ENCODE measurements at regions not wholly inside any gene's neighbourhood (a gene's known extent, or its start where the extent isn't known, plus 50 kb on each side); places are given as distances from the start of the nearest gene placed in this dataset.
"Not testable (repeated sequence)": the region's sequence is repeated elsewhere in the genome, so short reads cannot be mapped to it uniquely, and the experiment has no call there.

DNA sequence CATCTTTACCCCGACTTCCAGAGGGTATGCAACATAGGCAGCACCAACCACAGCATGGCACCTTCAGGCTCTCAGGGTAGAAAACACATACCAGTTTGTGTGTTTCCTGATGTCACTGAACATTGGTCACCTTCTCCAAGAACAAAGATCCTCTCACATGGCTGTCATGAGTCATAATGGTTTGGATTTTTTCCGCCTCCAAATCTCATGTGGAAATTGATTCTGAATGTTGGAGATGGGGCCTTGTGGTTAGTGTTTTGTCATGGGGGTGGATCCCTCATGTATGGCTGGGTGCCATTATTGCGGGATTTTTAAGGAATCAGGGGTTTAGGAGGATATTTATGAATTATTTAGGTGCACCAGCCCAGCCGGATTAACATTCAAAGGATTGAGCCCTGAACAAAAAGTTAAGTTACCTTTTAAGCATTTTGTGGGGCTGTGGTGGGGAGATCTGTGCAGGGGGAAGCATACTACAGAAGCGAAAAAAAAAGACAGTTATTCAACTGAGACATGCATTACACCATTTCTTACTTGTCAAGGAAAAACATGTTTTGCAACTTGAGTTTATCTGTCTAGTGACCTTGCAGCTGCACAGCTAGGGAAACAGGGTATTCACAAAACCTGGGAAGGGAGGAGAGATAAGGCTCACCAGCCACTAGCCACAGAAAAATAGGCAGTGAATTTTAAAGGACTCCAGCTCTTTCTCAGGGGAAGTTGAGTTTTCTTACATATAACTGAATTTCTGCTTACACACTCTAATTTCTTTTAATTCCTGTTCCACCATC is 774.1 kb upstream of the AUTS2 start:
- no peak overlapping the region for H3K27ac ChIP-seq
- TF ChIP-seq ZFX (IDR thresholded peaks at IDR 0.05) = no peak
- TF ChIP-seq, protein P1, sequence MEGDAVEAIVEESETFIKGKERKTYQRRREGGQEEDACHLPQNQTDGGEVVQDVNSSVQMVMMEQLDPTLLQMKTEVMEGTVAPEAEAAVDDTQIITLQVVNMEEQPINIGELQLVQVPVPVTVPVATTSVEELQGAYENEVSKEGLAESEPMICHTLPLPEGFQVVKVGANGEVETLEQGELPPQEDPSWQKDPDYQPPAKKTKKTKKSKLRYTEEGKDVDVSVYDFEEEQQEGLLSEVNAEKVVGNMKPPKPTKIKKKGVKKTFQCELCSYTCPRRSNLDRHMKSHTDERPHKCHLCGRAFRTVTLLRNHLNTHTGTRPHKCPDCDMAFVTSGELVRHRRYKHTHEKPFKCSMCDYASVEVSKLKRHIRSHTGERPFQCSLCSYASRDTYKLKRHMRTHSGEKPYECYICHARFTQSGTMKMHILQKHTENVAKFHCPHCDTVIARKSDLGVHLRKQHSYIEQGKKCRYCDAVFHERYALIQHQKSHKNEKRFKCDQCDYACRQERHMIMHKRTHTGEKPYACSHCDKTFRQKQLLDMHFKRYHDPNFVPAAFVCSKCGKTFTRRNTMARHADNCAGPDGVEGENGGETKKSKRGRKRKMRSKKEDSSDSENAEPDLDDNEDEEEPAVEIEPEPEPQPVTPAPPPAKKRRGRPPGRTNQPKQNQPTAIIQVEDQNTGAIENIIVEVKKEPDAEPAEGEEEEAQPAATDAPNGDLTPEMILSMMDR (conservative IDR thresholded peaks at IDR 0.05) = no peak

DNA sequence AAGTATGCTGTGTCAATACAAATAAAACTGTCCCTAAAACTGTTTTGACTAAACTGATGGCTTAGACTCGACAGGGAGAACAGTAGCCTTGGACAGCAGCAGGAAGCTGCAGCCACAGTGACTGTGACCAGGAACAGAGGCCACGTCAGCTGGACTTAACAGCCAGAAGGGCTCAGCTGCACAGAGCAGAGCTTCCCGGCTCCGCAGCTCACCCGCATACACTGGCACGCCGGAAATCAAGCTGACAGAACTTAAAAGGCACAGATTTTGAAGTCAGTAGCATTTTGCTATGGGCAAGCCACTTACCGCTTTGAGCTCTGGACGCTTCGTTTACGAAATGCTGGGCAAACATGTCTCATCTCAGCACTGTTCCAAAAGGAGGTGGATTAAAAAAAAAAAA is 769.7 kb upstream of the AUTS2 start:
- TF ChIP-seq ZFX (IDR thresholded peaks at IDR 0.05) = no peak
- TF ChIP-seq, protein P1 (conservative IDR thresholded peaks at IDR 0.05) = no peak
- no peak overlapping the region for H3K27ac ChIP-seq

DNA sequence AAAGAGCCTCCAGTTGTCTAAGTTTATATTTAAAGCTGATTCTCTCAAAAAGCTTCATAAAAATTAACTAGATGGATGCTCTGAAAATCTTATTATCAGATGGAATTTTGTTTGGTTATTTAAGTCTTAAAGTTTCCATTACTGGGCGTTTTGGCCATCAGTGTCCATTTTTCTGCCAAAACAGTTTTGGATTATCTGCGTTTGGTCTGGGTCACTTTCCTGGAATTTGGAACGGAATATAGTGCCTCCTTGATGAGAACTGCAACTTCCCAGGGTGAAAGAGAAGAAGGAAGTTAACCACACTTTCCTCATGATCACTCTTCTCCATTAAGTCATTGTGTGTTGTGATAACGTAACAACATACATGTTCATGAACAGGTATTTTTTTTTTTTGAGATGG is 764.9 kb upstream of the AUTS2 start:
- H3K27ac ChIP-seq = no peak overlapping the region
- TF ChIP-seq, protein P1 (conservative IDR thresholded peaks at IDR 0.05) = no peak
- no peak for TF ChIP-seq ZFX (IDR thresholded peaks at IDR 0.05)

DNA sequence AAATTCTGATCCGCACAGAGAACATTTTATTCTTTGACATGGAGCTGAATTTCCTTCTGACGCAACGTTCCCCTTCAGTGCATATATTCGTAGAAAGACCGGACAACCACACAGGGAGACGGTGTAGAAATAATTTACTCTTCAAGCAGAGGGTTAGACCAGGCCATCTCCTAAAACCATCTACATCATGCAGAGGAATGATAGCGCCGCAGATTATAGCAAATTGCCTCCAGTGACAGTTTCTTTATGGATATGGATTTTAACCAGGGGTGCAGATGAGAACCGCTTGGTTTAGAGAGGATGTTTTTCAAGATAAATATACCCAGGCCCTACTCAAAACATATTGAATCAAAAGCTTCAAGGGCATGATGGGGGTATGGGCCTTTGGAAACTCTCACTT is 759.3 kb upstream of the AUTS2 start:
- TF ChIP-seq ZFX (IDR thresholded peaks at IDR 0.05) = no peak
- TF ChIP-seq, protein P1 (conservative IDR thresholded peaks at IDR 0.05) = no peak

DNA sequence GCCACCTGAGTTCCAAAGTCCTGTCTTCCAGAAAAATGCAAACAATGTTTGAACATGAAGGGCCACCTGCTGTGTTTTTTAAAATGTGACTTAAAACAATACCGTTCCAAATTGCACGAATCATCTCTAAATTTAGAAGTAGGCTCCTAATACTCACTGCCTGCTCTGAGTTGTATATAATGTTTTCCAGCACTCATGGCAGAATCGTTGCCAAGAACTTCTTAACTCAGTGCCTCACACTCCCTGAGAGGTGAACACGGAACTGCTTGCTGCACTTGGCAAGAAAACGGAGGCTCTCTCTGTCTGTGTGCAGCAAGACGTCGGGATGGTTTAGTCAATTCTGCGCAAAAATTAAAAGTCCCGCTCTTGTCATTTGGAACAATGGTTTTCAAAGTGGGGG is 757.3 kb upstream of the AUTS2 start:
- no peak overlapping the region for H3K27ac ChIP-seq
- TF ChIP-seq, protein P1 (conservative IDR thresholded peaks at IDR 0.05) = no peak
- TF ChIP-seq ZFX (IDR thresholded peaks at IDR 0.05) = no peak

More for the DNA sequence above, 759.3 kb upstream of the AUTS2 start:
- H3K27ac ChIP-seq = no peak overlapping the region

DNA sequence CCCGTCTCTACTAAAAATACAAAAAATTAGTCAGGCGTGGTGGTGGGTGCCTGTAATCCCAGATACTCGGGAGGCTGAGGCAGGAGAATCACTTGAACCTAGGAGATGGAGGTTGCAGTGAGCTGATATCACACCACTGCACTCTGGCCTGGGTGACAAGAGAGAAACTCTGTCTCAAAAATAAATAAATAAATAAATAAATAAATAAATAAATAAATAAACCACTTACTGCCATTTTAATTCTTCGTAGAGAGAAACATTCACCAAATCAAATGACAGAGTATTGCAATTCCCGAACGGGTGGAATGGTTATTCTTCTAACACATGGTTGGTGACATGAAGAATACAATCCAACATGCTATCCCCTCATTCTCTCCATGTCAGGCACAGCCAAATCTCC is 754.3 kb upstream of the AUTS2 start:
- not testable (repeated sequence) for H3K27ac ChIP-seq

DNA sequence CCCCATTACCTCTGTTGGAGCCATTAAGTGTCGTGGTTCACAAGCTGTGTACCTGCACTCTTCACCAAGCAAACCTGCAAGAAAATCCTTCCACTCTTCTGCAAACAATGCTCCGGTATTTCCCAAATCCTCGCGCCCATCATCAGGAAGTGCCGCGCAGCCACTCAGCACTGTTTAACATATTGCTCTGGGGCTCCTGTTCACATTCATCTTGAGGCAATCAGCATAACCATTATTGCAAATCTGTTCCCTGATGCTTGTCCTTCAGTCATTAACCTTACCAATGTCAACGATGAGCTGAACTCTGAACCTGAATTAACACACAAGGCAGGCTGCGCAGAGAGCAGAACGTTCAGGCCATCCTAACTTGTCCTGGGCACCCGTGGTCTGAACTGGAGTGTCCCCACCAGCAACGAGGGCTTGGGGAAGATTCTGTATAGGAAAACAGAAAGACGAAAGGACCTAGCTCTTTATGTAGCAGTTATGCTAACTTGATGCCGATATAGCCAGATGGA is 751.4 kb upstream of the AUTS2 start:
- TF ChIP-seq, protein P1 (conservative IDR thresholded peaks at IDR 0.05) = no peak
- no peak for TF ChIP-seq ZFX (IDR thresholded peaks at IDR 0.05)

DNA sequence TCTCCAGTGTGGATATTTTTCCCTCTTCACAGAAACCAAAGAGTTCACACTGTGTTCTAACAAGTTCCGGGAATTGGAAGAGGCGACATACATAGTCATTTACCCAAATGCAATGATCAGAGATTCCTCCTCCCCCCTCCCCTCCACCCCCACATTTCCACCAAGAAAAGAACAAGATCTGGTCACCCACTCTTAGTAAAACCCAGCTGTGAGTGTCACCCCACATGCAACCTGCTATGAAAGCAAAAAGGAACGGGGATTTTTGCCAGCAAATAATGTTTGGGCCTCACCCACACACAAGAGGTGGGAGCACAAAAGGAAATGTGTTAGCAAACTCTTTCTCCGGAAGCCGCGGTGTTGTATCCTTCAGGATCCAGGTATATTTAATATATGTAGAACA is 745.0 kb upstream of the AUTS2 start:
- TF ChIP-seq, protein P1 (conservative IDR thresholded peaks at IDR 0.05) = no peak
- no peak for TF ChIP-seq ZFX (IDR thresholded peaks at IDR 0.05)
- no peak overlapping the region for H3K27ac ChIP-seq

More for the DNA sequence above, 751.4 kb upstream of the AUTS2 start:
- H3K27ac ChIP-seq = no peak overlapping the region

Data from C4-2B (cell line).